CD14-positive monocyte (primary cell): ENCODE measurements at regions not wholly inside any gene's neighbourhood (a gene's known extent, or its start where the extent isn't known, plus 50 kb on each side); places are given as distances from the start of the nearest gene placed in this dataset.
A peak's percentile ranks its signal among the peaks of the same experiment; 100 is the strongest.

ENCODE experiments used
- DNase-seq, 3 donors: peaks; one replicate each; pipeline ENCODE4 v3.0.0-alpha.2; 2011 to 2022
- H2AFZ ChIP-seq: 2 replicates; pipeline ENCODE4 v1.6.0; 2012; ENCODE audit warnings: mild to moderate bottlenecking, low read depth, low read length, inconsistent platforms; ENCODE audit not compliant: insufficient read depth, poor library complexity, severe bottlenecking
- H3K27ac ChIP-seq, 2 donors: 1 replicate in 1 of 2; 2 replicates in 1 of 2; pipeline ENCODE4 v1.5.1; 2012 to 2013; ENCODE audit warnings: low read length in 2 of 2, control low read depth in 1 of 2, inconsistent platforms in 1 of 2, low read depth in 1 of 2, mild to moderate bottlenecking in 1 of 2
- H3K27me3 ChIP-seq, 2 donors: one replicate each; pipeline versions ENCODE4 v1.6.0 to v1.6.1; 2011 to 2013; ENCODE audit warnings: low read length in 2 of 2; ENCODE audit not compliant: control insufficient read depth in 2 of 2, insufficient read depth in 2 of 2
- H3K36me3 ChIP-seq, 2 donors: replicated peaks in 1 of 2; 1 replicate in 1 of 2; 2 replicates in 1 of 2; pipeline versions ENCODE4 v1.5.1 to v1.6.1; 2012 to 2013; ENCODE audit warnings: low read length in 2 of 2, control low read depth in 1 of 2, inconsistent platforms in 1 of 2, mild to moderate bottlenecking in 1 of 2; ENCODE audit not compliant: insufficient read depth in 2 of 2, control insufficient read depth in 1 of 2
- H3K4me1 ChIP-seq, 2 donors: 1 replicate in 1 of 2; 2 replicates in 1 of 2; pipeline versions ENCODE4 v1.5.1 to v1.6.1; 2012 to 2013; ENCODE audit warnings: low read length in 2 of 2, control low read depth in 1 of 2, inconsistent platforms in 1 of 2, mild to moderate bottlenecking in 1 of 2, moderate library complexity in 1 of 2; ENCODE audit not compliant: insufficient read depth in 2 of 2, control insufficient read depth in 1 of 2
- H3K4me2 ChIP-seq: replicated peaks from 2 replicates; pipeline ENCODE3; 2012; ENCODE audit warnings: low read length, moderate library complexity, mild to moderate bottlenecking; ENCODE audit not compliant: poor library complexity, severe bottlenecking; ENCODE audit errors: extremely low read depth
- H3K4me3 ChIP-seq, 3 experiments: fragments of 200-600 bp in 1 of 3; sonication (generic) in 1 of 3; replicated peaks in 1 of 3; 1 replicate in 2 of 3; 2 replicates in 1 of 3; pipeline ENCODE4 v1.5.1; 2011 to 2013; ENCODE audit warnings: low read length in 3 of 3, mild to moderate bottlenecking in 3 of 3, control low read depth in 2 of 3, low read depth in 2 of 3, inconsistent platforms in 1 of 3, moderate library complexity in 1 of 3
- H3K79me2 ChIP-seq: 2 replicates; pipeline ENCODE4 v1.6.0; 2012; ENCODE audit warnings: mild to moderate bottlenecking, control low read depth, inconsistent platforms, low read length, moderate library complexity; ENCODE audit not compliant: insufficient read depth
- H3K9ac ChIP-seq: 2 replicates; pipeline ENCODE4 v1.6.0; 2017; ENCODE audit warnings: low read length, mild to moderate bottlenecking; ENCODE audit not compliant: insufficient read depth, poor library complexity, severe bottlenecking
- H3K9me3 ChIP-seq, 2 donors: replicated peaks in 1 of 2; 1 replicate in 1 of 2; 2 replicates in 1 of 2; pipeline versions ENCODE4 v1.5.1 to v1.6.1; 2012 to 2013; ENCODE audit warnings: low read length in 2 of 2, control low read depth in 1 of 2; ENCODE audit not compliant: control insufficient read depth in 1 of 2, insufficient read depth in 1 of 2
- H4K20me1 ChIP-seq: 2 replicates; pipeline ENCODE4 v1.6.0; 2012; ENCODE audit warnings: mild to moderate bottlenecking, low read length, control low read depth, moderate library complexity; ENCODE audit not compliant: insufficient read depth
- H3K27ac Mint-ChIP-seq, 7 donors: one replicate each; pipeline ENCODE4 v1.8.0; 2020; ENCODE audit warnings: mild to moderate bottlenecking in 7 of 7, mixed read lengths in 7 of 7, moderate library complexity in 6 of 7, inconsistent platforms in 2 of 7
- H3K27me3 Mint-ChIP-seq, 3 donors: one replicate each; pipeline ENCODE4 v1.8.0; 2021 to 2022; ENCODE audit warnings: low read depth in 3 of 3, mild to moderate bottlenecking in 3 of 3, mixed read lengths in 3 of 3, moderate library complexity in 3 of 3, inconsistent platforms in 1 of 3
- H3K36me3 Mint-ChIP-seq, 2 donors: one replicate each; pipeline ENCODE4 v1.8.0; 2020; ENCODE audit warnings: mixed read lengths in 2 of 2, inconsistent platforms in 1 of 2, mild to moderate bottlenecking in 1 of 2
- H3K4me1 Mint-ChIP-seq: one replicate; pipeline ENCODE4 v1.8.0; 2020; ENCODE audit warnings: mild to moderate bottlenecking, mixed read lengths
- H3K4me3 Mint-ChIP-seq, 2 donors: one replicate each; pipeline ENCODE4 v1.8.0; 2020; ENCODE audit warnings: mild to moderate bottlenecking in 2 of 2, mixed read lengths in 2 of 2, moderate library complexity in 1 of 2
- H3K9me3 Mint-ChIP-seq, 7 donors: one replicate each; pipeline ENCODE4 v1.8.0; 2020 to 2022; ENCODE audit warnings: mixed read lengths in 7 of 7, mild to moderate bottlenecking in 6 of 7, moderate library complexity in 6 of 7, inconsistent platforms in 2 of 7
- CTCF ChIP-seq: fragments of 200-600 bp; IDR thresholded peaks from one replicate; pipeline ENCODE4 v1.8.0; 2022; ENCODE audit warnings: antibody characterized with exemption, mild to moderate bottlenecking
- WGBS: methylation state at CpG from one replicate; pipeline ENCODE4 v1.1.5; 2013; ENCODE audit warnings: missing lambda C conversion rate; ENCODE audit not compliant: insufficient coverage; 5-methylcytosine and 5-hydroxymethylcytosine counted together
- intact Hi-C, 2 donors: fragments of 100-400 bp; cut with micrococcal nuclease; formaldehyde crosslinking; loops; one replicate each; pipeline versions ENCODE4 v1.15.0 to v1.15.1; 2023

- H3K4me3 Mint-ChIP-seq: peak overlapping the region in 1 of 2 donors; percentile 7
- WGBS: no CpG with 5 or more reads among the region's 3 CpGs
These were observed 523.0 kb upstream of the PTPRD start for GRCh38 chr9:11135851-11136250.

GRCh38 chr9:11141357-11141756 is 528.6 kb upstream of the PTPRD start:
- Mint-ChIP-seq H3K36me3 (no peaks in the 10 kb centered on the region), H3K4me1 (no peaks in the 10 kb centered on the region), H3K9me3 (peaks cover 0 to 2% (median 0%) of the 10 kb centered on the region in 7 donors), H3K27ac (no peak overlapping the region), H3K4me3 (no peak overlapping the region), H3K27me3 (no peaks in the 10 kb centered on the region)
- Histone ChIP-seq H3K4me1 (no peaks in the 10 kb centered on the region), H3K4me2 (no peak overlapping the region), H3K27me3 (no peaks in the 10 kb centered on the region), H2AFZ (no peak overlapping the region), H3K36me3 (no peaks in the 10 kb centered on the region), H3K9ac (no peak overlapping the region), H3K79me2 (no peaks in the 10 kb centered on the region), H3K27ac (no peak overlapping the region), H3K4me3 (no peak overlapping the region), H4K20me1 (no peaks in the 10 kb centered on the region), H3K9me3 (no peaks in the 10 kb centered on the region)
- WGBS: 88% methylated on average over 1 of the region's 3 CpGs
- no peak for DNase-seq
- TF ChIP-seq CTCF: no peak
- intact Hi-C loops: no loop called here

More at GRCh38 chr9:11135851-11136250, 523.0 kb upstream of the PTPRD start:
- Histone ChIP-seq H3K27ac (no peak overlapping the region), H2AFZ (no peak overlapping the region), H3K79me2 (no peaks in the 10 kb centered on the region), H3K9me3 (no peaks in the 10 kb centered on the region), H3K9ac (no peak overlapping the region), H3K4me1 (no peaks in the 10 kb centered on the region), H3K36me3 (no peaks in the 10 kb centered on the region), H3K27me3 (no peaks in the 10 kb centered on the region), H3K4me2 (no peak overlapping the region), H4K20me1 (no peaks in the 10 kb centered on the region), H3K4me3 (no peak overlapping the region)
- intact Hi-C loops: no loop called here
- no peak for DNase-seq
- H3K9me3 Mint-ChIP-seq: peaks cover 0 to 1% (median 0%) of the 10 kb centered on the region in 7 donors
- H3K4me1 Mint-ChIP-seq: no peaks in the 10 kb centered on the region
- no peak overlapping the region for H3K27ac Mint-ChIP-seq
- no peaks in the 10 kb centered on the region for H3K27me3 Mint-ChIP-seq
- H3K36me3 Mint-ChIP-seq: no peaks in the 10 kb centered on the region
- TF ChIP-seq CTCF: no peak
